PC-3 (cell line): ENCODE measurements at regions not wholly inside any gene's neighbourhood (a gene's known extent, or its start where the extent isn't known, plus 50 kb on each side); places are given as distances from the start of the nearest gene placed in this dataset.

Experiments used
- ATAC-seq: fragments of 200-7000 bp; cut with Tn5 transposase; 2 replicates; pipeline ENCODE4 v1.9.1; 2020; ENCODE audit warnings: mild to moderate bottlenecking, moderate library complexity
- BruUV-seq: library from RNA; stranded (reverse); fragments of 400-500 nt; replicated peaks from 2 replicates; lab custom pipeline; 2021; lab: Mats Ljungman, UMichigan
- CTCF ChIA-PET: fragments of 300-600 bp; sonication (Branson Sonifier 250); formaldehyde crosslinking; loops from one replicate; lab custom pipeline; 2022; ENCODE audit warnings: antibody characterized with exemption; lab: Charles Lee
- POLR2A ChIA-PET: fragments of 300-600 bp; sonication (Branson Sonifier 250); formaldehyde crosslinking; loops from one replicate; lab custom pipeline; 2022; ENCODE audit warnings: antibody characterized with exemption; ENCODE audit not compliant: unreplicated experiment; lab: Charles Lee
- DNase-seq: peaks from one replicate; pipeline ENCODE4 v3.0.0-alpha.2; 2015
- H2AFZ ChIP-seq: fragments of 300-600 bp; sonication (generic); 2 replicates; pipeline ENCODE4 v1.6.0; 2016; ENCODE audit warnings: antibody characterized with exemption, low read length
- H3F3A ChIP-seq: fragments of 300-600 bp; sonication (generic); one replicate; pipeline ENCODE4 v1.6.0; 2017; ENCODE audit warnings: antibody characterized with exemption, low read length, control low read depth, mild to moderate bottlenecking; ENCODE audit not compliant: unreplicated experiment
- H3K27ac ChIP-seq: fragments of 300-600 bp; sonication (generic); 2 replicates; pipeline ENCODE4 v1.5.1; 2016; ENCODE audit warnings: mild to moderate bottlenecking, low read length
- H3K27me3 ChIP-seq: fragments of 300-600 bp; sonication (generic); 2 replicates; pipeline ENCODE4 v1.6.1; 2016; ENCODE audit warnings: low read length, mixed read lengths
- H3K36me3 ChIP-seq: fragments of 300-600 bp; sonication (generic); 2 replicates; pipeline ENCODE4 v1.6.1; 2016; ENCODE audit warnings: low read depth, mixed run types, low read length, mixed read lengths
- H3K4me1 ChIP-seq: fragments of 300-600 bp; sonication (generic); 2 replicates; pipeline ENCODE4 v1.5.1; 2016; ENCODE audit warnings: low read length; ENCODE audit not compliant: insufficient read depth
- H3K4me2 ChIP-seq: fragments of 300-600 bp; sonication (generic); 2 replicates; pipeline ENCODE4 v1.6.0; 2016; ENCODE audit warnings: low read length
- H3K4me3 ChIP-seq: fragments of 300-600 bp; sonication (generic); 2 replicates; pipeline ENCODE4 v1.5.1; 2016; ENCODE audit warnings: mild to moderate bottlenecking, low read length, mixed read lengths
- H3K79me2 ChIP-seq: fragments of 300-600 bp; sonication (generic); 2 replicates; pipeline ENCODE4 v1.6.1; 2017; ENCODE audit warnings: low read length, mixed read lengths
- H3K9ac ChIP-seq: fragments of 300-600 bp; sonication (generic); 2 replicates; pipeline ENCODE4 v1.6.0; 2016; ENCODE audit warnings: mild to moderate bottlenecking, low read length
- H3K9me2 ChIP-seq: fragments of 300-600 bp; sonication (generic); replicated peaks from 2 replicates; pipeline ENCODE4 v1.6.1; 2016; ENCODE audit warnings: mixed run types, low read length, mixed read lengths
- H3K9me3 ChIP-seq: fragments of 300-600 bp; sonication (generic); 2 replicates; pipeline ENCODE4 v1.6.1; 2016; ENCODE audit warnings: low read length, mixed read lengths
- H4K20me1 ChIP-seq: fragments of 300-600 bp; sonication (generic); 2 replicates; pipeline ENCODE4 v1.6.1; 2016; ENCODE audit warnings: low read length, mixed read lengths
- CTCF ChIP-seq: fragments of 300-600 bp; sonication (generic); conservative IDR thresholded peaks from 2 replicates; pipeline ENCODE4 v1.5.1; 2017; ENCODE audit warnings: antibody characterized with exemption, low read depth, mild to moderate bottlenecking, low read length
- EZH2 ChIP-seq: fragments of 300-600 bp; sonication (generic); IDR thresholded peaks from one replicate; pipeline ENCODE4 v1.6.1; 2017; ENCODE audit warnings: antibody characterized with exemption, mild to moderate bottlenecking, low read length; ENCODE audit not compliant: unreplicated experiment
- EZH2phosphoT487 ChIP-seq: fragments of 300-600 bp; sonication (generic); IDR thresholded peaks from 2 replicates; pipeline ENCODE4 v1.6.1; 2018; ENCODE audit warnings: mild to moderate bottlenecking, antibody characterized with exemption, low read length, borderline replicate concordance
- intact Hi-C: fragments of 100-400 bp; cut with micrococcal nuclease; formaldehyde crosslinking; loops from 2 replicates; pipeline ENCODE4 v1.9.0; 2023

- no TSS peak for BruUV-seq
- CTCF ChIA-PET = no interaction called here
- ATAC-seq = no peak
Observed at GRCh38 chr15:77537006-77537405, 95.7 kb downstream of the LINGO1 start.

GRCh38 chr15:77535845-77536244 lies 96.9 kb downstream of the LINGO1 start:
- ChIA-PET CTCF (no interaction called here), POLR2A (no interaction called here)
- Histone ChIP-seq H3K27me3 (no peaks in the 10 kb centered on the region), H3K4me3 (no peak overlapping the region), H2AFZ (no peak overlapping the region), H4K20me1 (no peaks in the 10 kb centered on the region), H3F3A (no peaks in the 10 kb centered on the region), H3K4me1 (no peaks in the 10 kb centered on the region), H3K9ac (no peak overlapping the region), H3K4me2 (no peak overlapping the region), H3K79me2 (no peaks in the 10 kb centered on the region), H3K9me2 (no peaks in the 10 kb centered on the region), H3K27ac (no peak overlapping the region), H3K36me3 (no peaks in the 10 kb centered on the region), H3K9me3 (no peaks in the 10 kb centered on the region)
- TF ChIP-seq CTCF (no peak), EZH2 (no peak), EZH2phosphoT487 (no peak)
- ATAC-seq (no peak), DNase-seq (no peak)
- no TSS peak for BruUV-seq
- intact Hi-C loops = no loop called here

More at GRCh38 chr15:77537006-77537405, 95.7 kb downstream of the LINGO1 start:
- H3K9me2 ChIP-seq = no peaks in the 10 kb centered on the region
- TF ChIP-seq EZH2phosphoT487 (no peak), EZH2 (no peak)
- intact Hi-C loops = no loop called here
- DNase-seq = no peak
- no peaks in the 10 kb centered on the region for H3K36me3 ChIP-seq
- no peaks in the 10 kb centered on the region for H3K9me3 ChIP-seq
- H3K4me1 ChIP-seq = no peaks in the 10 kb centered on the region
- H2AFZ ChIP-seq = no peak overlapping the region
- H3K4me2 ChIP-seq = no peak overlapping the region
- H3K4me3 ChIP-seq = no peak overlapping the region
- no peaks in the 10 kb centered on the region for H3K79me2 ChIP-seq
- H4K20me1 ChIP-seq = no peaks in the 10 kb centered on the region
- H3K27ac ChIP-seq = no peak overlapping the region
- POLR2A ChIA-PET = no interaction called here
- no peak overlapping the region for H3K9ac ChIP-seq
- no peaks in the 10 kb centered on the region for H3F3A ChIP-seq
- no peaks in the 10 kb centered on the region for H3K27me3 ChIP-seq
